ENCODE measurements at regions not wholly inside any gene's neighbourhood (a gene's known extent, or its start where the extent isn't known, plus 50 kb on each side); places are given as distances from the start of the nearest gene placed in this dataset.

GRCh38 chr3:24838533-24838932 is 343.9 kb upstream of the THRB start:
- TF ChIP-seq CEBPZ (IDR thresholded peaks at IDR 0.05; ENCODE audit: low read depth, low read length) = no peak
- no peak for TF ChIP-seq CTCF (IDR thresholded peaks at IDR 0.05 in 2 of 3, conservative IDR thresholded peaks at IDR 0.05 in 1 of 3; ENCODE audit: control insufficient read depth in 2 of 3, extremely low read depth in 1 of 3, insufficient read depth in 1 of 3, low read depth in 3 of 3, low read length in 3 of 3)
- no peak for TF ChIP-seq CBX5 (IDR thresholded peaks at IDR 0.05; ENCODE audit: low read depth)
- TF ChIP-seq CBX3 (IDR thresholded peaks at IDR 0.05; ENCODE audit: borderline replicate concordance, low read depth) = no peak
- TF ChIP-seq ATF2 (IDR thresholded peaks at IDR 0.05; ENCODE audit: low read length) = no peak
- no peak for TF ChIP-seq JUNB (IDR thresholded peaks at IDR 0.05)
- TF ChIP-seq SKIL (IDR thresholded peaks at IDR 0.05; ENCODE audit: low read depth, poor library complexity, severe bottlenecking) = no peak
- no peak for TF ChIP-seq ETV6 (conservative IDR thresholded peaks at IDR 0.05 in 1 of 2, IDR thresholded peaks at IDR 0.05 in 1 of 2; ENCODE audit: borderline replicate concordance in 1 of 2, low read depth in 1 of 2)

Data from GM12878 (cell line).